HG03280 (cell line): ENCODE measurements at regions not wholly inside any gene's neighbourhood (a gene's known extent, or its start where the extent isn't known, plus 50 kb on each side); places are given as distances from the start of the nearest gene placed in this dataset.

Experiments
- ATAC-seq: cut with Tn5 transposase; IDR thresholded peaks from one replicate; pipeline ENCODE4 v1.9.1; 2021; ENCODE audit warnings: mild to moderate bottlenecking, moderate library complexity; ENCODE audit not compliant: unreplicated experiment

GRCh38 chr5:90135779-90136378 is 273.7 kb downstream of the CETN3 start:
- no peak for ATAC-seq

- ATAC-seq: no peak
Measured at GRCh38 chr5:90134892-90135291, 274.7 kb downstream of the CETN3 start.

GRCh38 chr5:90134381-90134780 is 275.2 kb downstream of the CETN3 start:
- ATAC-seq: no peak

GRCh38 chr5:90133941-90134340 is 275.6 kb downstream of the CETN3 start:
- no peak for ATAC-seq

- peak; percentile 60 for ATAC-seq
Measured at GRCh38 chr5:90131383-90132133, 278.0 kb downstream of the CETN3 start.

GRCh38 chr5:90128551-90128950 is 281.0 kb downstream of the CETN3 start:
- no peak for ATAC-seq

GRCh38 chr5:90119531-90119971 is 290.0 kb downstream of the CETN3 start:
- no peak for ATAC-seq

GRCh38 chr5:90117005-90117404 is 292.6 kb downstream of the CETN3 start:
- no peak for ATAC-seq

- no peak for ATAC-seq
Measured at GRCh38 chr5:90113108-90113507, 296.4 kb downstream of the CETN3 start.

- no peak for ATAC-seq
Measured at GRCh38 chr5:90112033-90112692, 297.4 kb downstream of the CETN3 start.

- ATAC-seq: no peak
Measured at GRCh38 chr5:90111364-90112032, 298.1 kb downstream of the CETN3 start.

- ATAC-seq: no peak
Measured at GRCh38 chr5:90109285-90109684, 300.3 kb downstream of the CETN3 start.

- no peak for ATAC-seq
Measured at GRCh38 chr5:90099099-90099498, 310.5 kb downstream of the CETN3 start.

GRCh38 chr5:90097082-90097477 is 312.5 kb downstream of the CETN3 start:
- ATAC-seq: no peak

- no peak for ATAC-seq
Measured at GRCh38 chr5:90096415-90097081, 313.0 kb downstream of the CETN3 start.

GRCh38 chr5:90095292-90096060 is 314.1 kb downstream of the CETN3 start:
- ATAC-seq: no peak

- ATAC-seq: no peak
Measured at GRCh38 chr5:90093751-90094485, 315.6 kb downstream of the CETN3 start.

- ATAC-seq: no peak
Measured at GRCh38 chr5:90092734-90093133, 316.8 kb downstream of the CETN3 start.

GRCh38 chr5:90084342-90084741 is 325.2 kb downstream of the CETN3 start:
- ATAC-seq: no peak
